SU-DHL-6 (cell line): ENCODE measurements at regions not wholly inside any gene's neighbourhood (a gene's known extent, or its start where the extent isn't known, plus 50 kb on each side); places are given as distances from the start of the nearest gene placed in this dataset.

Experiments
- H2AFZ ChIP-seq: fragments of 200-600 bp; sonication (generic); 2 replicates; pipeline ENCODE4 v1.6.1; 2014; ENCODE audit warnings: low read depth, mild to moderate bottlenecking, moderate library complexity, mixed read lengths, antibody characterized with exemption, low read length; ENCODE audit not compliant: severe bottlenecking
- H3F3A ChIP-seq: fragments of 200-600 bp; shearing (Covaris generic); 2 replicates; pipeline ENCODE4 v1.6.0; 2016; ENCODE audit warnings: antibody characterized with exemption, mild to moderate bottlenecking; ENCODE audit not compliant: insufficient read depth
- H3K27ac ChIP-seq: fragments of 200-600 bp; sonication (generic); 2 replicates; pipeline ENCODE4 v1.5.1; 2016; ENCODE audit warnings: low read depth, mild to moderate bottlenecking, low read length, moderate library complexity, mixed read lengths
- H3K27me3 ChIP-seq: fragments of 200-600 bp; sonication (generic), shearing (Covaris generic); 2 replicates; pipeline ENCODE4 v1.6.0; 2014; ENCODE audit warnings: mild to moderate bottlenecking, low read length
- H3K36me3 ChIP-seq: fragments of 200-600 bp; sonication (generic); 2 replicates; pipeline ENCODE4 v1.6.1; 2014; ENCODE audit warnings: mild to moderate bottlenecking, low read length, mixed read lengths
- H3K4me2 ChIP-seq: fragments of 300-600, 200-600 bp; shearing (Covaris generic), sonication (generic); 2 replicates; pipeline ENCODE4 v1.6.0; 2014; ENCODE audit warnings: low read length, low read depth, mild to moderate bottlenecking; ENCODE audit not compliant: poor library complexity, severe bottlenecking
- H3K4me3 ChIP-seq: fragments of 200-600 bp; sonication (generic); 2 replicates; pipeline ENCODE4 v1.5.1; 2014; ENCODE audit warnings: antibody characterized with exemption, low read length, mild to moderate bottlenecking, mixed read lengths; ENCODE audit not compliant: insufficient read depth, poor library complexity, severe bottlenecking
- H3K79me2 ChIP-seq: fragments of 200-600 bp; sonication (generic); 2 replicates; pipeline ENCODE4 v1.6.1; 2014; ENCODE audit warnings: mild to moderate bottlenecking, low read length, moderate library complexity; ENCODE audit not compliant: insufficient read depth
- H3K9ac ChIP-seq: fragments of 200-600 bp; sonication (generic); 2 replicates; pipeline ENCODE4 v1.7.0; 2014; ENCODE audit warnings: mild to moderate bottlenecking, low read length
- H3K9me2 ChIP-seq: fragments of 200-600 bp; sonication (generic); replicated peaks from 2 replicates; pipeline ENCODE4 v1.6.1; 2014; ENCODE audit warnings: low read length; ENCODE audit not compliant: insufficient read depth
- H3K9me3 ChIP-seq: fragments of 200-600 bp; sonication (generic); 2 replicates; pipeline ENCODE4 v1.6.1; 2014; ENCODE audit warnings: low read length, mixed read lengths; ENCODE audit not compliant: insufficient read depth
- H4K20me1 ChIP-seq: fragments of 200-600 bp; sonication (generic); 2 replicates; pipeline ENCODE4 v1.6.1; 2014; ENCODE audit warnings: low read depth, mild to moderate bottlenecking, antibody characterized with exemption, low read length, moderate library complexity, mixed read lengths
- EZH2phosphoT487 ChIP-seq: fragments of 200-600 bp; sonication (generic), shearing (Covaris generic); conservative IDR thresholded peaks from 2 replicates; pipeline ENCODE4 v1.6.1; 2018; ENCODE audit warnings: mild to moderate bottlenecking, antibody characterized with exemption, low read length, moderate library complexity, mixed read lengths
- TF ChIP-seq, protein P1 (sequence below): fragments of 200-600 bp; sonication (generic); IDR thresholded peaks from one replicate; pipeline ENCODE4 v1.5.1; 2017; ENCODE audit warnings: antibody characterized with exemption, mild to moderate bottlenecking, low read length, moderate library complexity; ENCODE audit not compliant: insufficient read depth, poor library complexity, severe bottlenecking

DNA sequence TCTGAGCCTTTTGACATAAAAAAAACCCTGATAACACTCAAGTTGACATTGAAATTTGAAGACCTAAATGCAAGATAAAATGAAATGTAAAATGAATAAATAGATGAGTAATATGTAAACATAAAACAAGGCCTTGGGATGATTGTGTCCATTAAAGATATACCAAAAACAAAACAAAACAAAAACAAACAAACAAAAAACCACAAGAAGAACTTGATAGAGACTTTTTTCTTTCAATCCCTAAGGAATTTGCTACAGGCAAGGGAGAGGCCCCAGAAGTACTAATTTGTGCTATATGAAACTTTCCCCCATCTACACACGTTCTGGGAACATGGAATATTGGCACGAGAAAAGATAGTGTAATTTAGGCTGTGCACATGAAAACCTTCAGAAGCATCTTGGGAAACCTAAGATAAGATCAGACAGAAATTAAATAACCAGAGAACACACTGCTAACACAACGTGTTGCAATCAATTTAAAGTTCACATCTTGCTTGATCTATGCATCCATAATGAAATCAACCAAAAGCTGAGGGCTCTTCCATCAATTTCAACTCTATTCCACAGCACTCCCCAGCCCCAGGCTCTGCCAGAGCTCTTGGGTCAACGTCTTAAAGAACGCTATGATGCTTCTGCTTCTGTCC is 201.1 kb upstream of the RREB1 start:
- Histone ChIP-seq H3F3A (no peaks in the 10 kb centered on the region), H2AFZ (no peak overlapping the region), H3K27ac (no peak overlapping the region), H3K79me2 (no peaks in the 10 kb centered on the region), H3K36me3 (no peaks in the 10 kb centered on the region), H3K27me3 (no peaks in the 10 kb centered on the region), H3K9me2 (no peaks in the 10 kb centered on the region), H3K9ac (no peak overlapping the region), H3K9me3 (no peaks in the 10 kb centered on the region), H3K4me2 (no peak overlapping the region), H4K20me1 (no peaks in the 10 kb centered on the region), H3K4me3 (no peak overlapping the region)
- no peak for TF ChIP-seq EZH2phosphoT487
- TF ChIP-seq, protein P1, sequence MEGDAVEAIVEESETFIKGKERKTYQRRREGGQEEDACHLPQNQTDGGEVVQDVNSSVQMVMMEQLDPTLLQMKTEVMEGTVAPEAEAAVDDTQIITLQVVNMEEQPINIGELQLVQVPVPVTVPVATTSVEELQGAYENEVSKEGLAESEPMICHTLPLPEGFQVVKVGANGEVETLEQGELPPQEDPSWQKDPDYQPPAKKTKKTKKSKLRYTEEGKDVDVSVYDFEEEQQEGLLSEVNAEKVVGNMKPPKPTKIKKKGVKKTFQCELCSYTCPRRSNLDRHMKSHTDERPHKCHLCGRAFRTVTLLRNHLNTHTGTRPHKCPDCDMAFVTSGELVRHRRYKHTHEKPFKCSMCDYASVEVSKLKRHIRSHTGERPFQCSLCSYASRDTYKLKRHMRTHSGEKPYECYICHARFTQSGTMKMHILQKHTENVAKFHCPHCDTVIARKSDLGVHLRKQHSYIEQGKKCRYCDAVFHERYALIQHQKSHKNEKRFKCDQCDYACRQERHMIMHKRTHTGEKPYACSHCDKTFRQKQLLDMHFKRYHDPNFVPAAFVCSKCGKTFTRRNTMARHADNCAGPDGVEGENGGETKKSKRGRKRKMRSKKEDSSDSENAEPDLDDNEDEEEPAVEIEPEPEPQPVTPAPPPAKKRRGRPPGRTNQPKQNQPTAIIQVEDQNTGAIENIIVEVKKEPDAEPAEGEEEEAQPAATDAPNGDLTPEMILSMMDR, result no peak

DNA sequence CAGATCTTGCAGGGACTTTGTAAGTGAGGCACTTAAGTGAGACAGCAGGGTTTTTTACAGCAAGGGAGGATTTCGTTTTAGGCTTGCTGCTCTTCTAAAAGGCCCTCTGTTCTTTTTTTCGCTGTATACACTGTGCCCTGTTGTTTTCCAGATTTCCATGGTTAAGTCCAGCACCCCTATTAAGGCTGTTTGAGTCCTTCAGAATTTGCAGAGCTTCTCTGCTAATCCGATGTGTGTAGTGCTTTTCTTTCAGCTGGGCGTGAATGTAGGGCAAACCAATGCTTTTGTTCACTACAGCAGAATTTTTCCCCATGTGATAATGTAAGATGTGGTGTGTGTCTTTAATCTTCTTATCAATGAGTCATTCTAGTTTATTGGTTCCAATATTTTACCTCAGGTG is 200.5 kb upstream of the RREB1 start:
- no peaks in the 10 kb centered on the region for H3K9me3 ChIP-seq
- H3K9me2 ChIP-seq, result no peaks in the 10 kb centered on the region
- H3K27me3 ChIP-seq, result no peaks in the 10 kb centered on the region
- TF ChIP-seq EZH2phosphoT487, result no peak
- TF ChIP-seq, protein P1, result no peak
- no peak overlapping the region for H3K9ac ChIP-seq
- no peak overlapping the region for H3K4me2 ChIP-seq
- H3K4me3 ChIP-seq, result no peak overlapping the region
- no peaks in the 10 kb centered on the region for H4K20me1 ChIP-seq
- no peaks in the 10 kb centered on the region for H3K79me2 ChIP-seq
- H3F3A ChIP-seq, result no peaks in the 10 kb centered on the region
- H3K27ac ChIP-seq, result no peak overlapping the region
- H3K36me3 ChIP-seq, result no peaks in the 10 kb centered on the region
- no peak overlapping the region for H2AFZ ChIP-seq

DNA sequence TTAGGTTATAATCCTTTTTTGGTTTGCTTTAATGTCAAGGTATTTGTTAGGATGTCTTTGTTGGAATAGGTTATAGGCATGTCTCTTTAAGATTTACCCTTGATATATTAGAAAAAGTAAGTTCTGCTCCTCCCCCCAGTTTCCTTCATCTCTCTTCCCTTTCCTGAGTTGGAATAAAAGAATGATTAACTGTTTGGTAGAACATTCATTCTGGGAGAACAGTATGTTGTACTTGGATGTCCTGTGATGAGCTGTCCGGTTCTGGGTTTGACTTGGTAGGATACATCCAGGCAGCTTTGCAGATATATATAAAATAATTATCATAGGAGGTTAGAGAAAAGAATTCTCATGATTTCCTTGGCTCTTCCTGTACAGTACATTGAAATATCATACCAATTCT is 199.6 kb upstream of the RREB1 start:
- H3F3A ChIP-seq, result no peaks in the 10 kb centered on the region
- no peaks in the 10 kb centered on the region for H3K36me3 ChIP-seq
- H3K79me2 ChIP-seq, result no peaks in the 10 kb centered on the region
- H2AFZ ChIP-seq, result no peak overlapping the region
- H3K27ac ChIP-seq, result no peak overlapping the region
- no peaks in the 10 kb centered on the region for H4K20me1 ChIP-seq
- H3K9ac ChIP-seq, result no peak overlapping the region
- H3K4me3 ChIP-seq, result no peak overlapping the region
- H3K9me3 ChIP-seq, result no peaks in the 10 kb centered on the region
- H3K9me2 ChIP-seq, result no peaks in the 10 kb centered on the region
- H3K4me2 ChIP-seq, result no peak overlapping the region
- TF ChIP-seq, protein P1, result no peak
- no peak for TF ChIP-seq EZH2phosphoT487
- no peaks in the 10 kb centered on the region for H3K27me3 ChIP-seq
